Activated CD4-positive, CD25-positive, alpha-beta regulatory T cell treated with anti-CD3 and anti-CD28 coated beads, Interleukin-2, amount 50 U/mL, for 16 hours (primary cell): ENCODE measurements at regions not wholly inside any gene's neighbourhood (a gene's known extent, or its start where the extent isn't known, plus 50 kb on each side); places are given as distances from the start of the nearest gene placed in this dataset.

Experiments
- DNase-seq: peaks from one replicate; pipeline ENCODE4 v3.0.0-alpha.2; 2020; ENCODE audit warnings: low read depth, low spot score

DNA sequence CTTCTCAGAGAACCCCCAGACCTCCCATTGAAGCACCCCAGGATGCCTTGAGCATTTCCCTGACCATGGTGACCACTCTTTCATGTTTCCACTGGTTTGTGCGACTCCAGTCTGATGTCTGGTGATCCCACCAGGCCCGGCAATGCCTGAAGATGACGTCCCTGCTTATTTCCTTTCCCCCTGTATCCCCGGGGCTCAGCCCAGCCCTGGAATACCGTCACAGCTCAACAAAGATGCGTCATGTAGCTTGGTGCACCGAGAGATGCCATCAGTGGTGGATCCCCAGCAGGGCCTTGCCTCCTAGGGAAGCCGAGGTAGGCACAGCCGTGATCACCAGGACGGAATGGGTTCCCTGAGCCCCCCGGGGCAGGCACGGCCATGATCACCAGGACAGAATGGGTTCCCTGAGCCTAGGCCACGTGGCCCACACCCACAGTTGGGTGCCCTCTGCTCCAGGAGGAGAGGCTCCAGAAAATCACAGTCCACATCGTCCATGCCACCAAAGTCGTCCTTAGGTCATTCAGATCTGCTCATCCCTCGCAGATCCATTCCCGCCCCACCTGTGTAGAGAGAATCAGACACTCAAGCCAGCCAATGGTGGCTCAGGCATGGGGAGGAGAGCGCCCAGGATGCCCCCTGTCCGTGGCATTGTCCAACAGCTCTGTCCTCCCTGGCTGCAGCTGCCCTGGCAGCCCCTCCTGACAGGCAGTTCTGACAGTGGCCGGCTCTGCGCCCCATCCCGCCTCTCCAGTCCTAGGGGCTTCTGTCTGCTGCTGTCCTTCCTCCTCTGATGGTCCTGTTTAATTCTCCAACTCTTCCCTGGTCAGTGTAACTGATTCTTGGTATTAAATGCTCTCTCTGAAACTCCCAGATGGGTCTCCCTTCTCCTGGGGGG lies 261.1 kb downstream of the RBFOX3 start:
- DNase-seq: no peak

DNA sequence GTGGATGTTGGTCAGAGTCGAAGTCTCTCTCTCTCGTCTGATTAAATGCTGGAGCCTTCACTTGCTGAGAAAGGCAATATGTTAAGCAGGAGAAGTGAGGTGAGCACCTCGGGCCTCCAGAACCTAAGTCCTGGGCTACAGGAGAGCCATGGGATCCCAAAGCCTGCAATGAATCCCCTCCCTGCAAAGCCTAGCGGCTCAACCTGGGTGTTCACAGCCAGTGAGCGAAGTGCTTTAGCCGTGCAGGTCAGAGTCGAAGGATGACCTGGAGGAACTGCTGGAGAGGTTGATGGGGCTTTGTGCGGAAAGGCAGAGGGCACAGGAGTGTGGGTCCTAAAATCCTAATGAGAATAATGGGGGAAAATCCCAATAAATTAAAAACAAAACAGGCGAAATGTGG lies 267.8 kb downstream of the ENGASE start:
- no peak for DNase-seq

DNA sequence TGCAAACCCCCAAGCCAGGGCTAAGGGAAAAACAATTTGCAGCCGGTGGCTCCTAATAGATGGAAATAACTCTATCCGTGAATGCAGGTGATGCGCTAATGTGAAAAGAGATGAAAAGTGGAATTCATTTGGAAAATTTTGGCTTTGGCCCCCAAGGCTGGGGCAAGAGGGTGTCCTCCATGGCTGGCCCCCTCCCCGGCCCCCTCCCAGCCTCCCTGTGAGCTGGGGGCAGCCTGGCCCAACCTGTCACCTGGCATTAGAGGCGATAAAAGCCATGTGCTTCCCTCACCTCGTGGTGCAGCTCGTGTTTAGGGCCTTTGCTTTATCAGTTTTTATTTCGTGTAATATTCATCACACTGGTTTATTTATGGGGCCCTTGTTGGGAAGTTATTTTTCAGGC lies 267.2 kb downstream of the ENGASE start:
- no peak for DNase-seq

DNA sequence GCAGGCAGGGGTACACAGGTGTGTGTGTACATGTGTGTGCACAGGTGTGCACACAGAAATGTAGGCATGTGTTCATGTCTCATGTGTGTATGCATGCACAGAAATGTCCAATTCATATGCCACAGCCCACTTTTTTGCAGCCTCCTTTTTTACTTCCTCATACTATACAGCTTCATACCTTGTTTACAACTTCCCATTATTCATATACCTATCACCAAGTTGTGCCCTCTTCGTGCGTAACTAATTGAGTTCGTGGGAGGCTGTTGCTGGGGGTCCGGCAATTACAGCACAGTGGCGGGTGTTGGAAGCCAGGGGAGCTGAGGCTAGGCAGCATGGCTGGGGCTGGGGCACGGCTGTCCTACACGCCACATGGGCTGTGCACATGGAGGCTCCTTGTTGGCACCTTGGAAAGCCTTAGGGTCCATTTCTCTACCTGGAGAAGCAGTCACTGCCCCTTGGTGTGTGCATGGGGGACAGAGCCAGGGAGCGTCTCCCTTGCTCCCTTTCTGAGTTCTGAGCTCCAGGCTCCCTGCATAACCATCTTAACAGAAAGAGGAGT lies 266.7 kb downstream of the ENGASE start:
- DNase-seq: no peak

DNA sequence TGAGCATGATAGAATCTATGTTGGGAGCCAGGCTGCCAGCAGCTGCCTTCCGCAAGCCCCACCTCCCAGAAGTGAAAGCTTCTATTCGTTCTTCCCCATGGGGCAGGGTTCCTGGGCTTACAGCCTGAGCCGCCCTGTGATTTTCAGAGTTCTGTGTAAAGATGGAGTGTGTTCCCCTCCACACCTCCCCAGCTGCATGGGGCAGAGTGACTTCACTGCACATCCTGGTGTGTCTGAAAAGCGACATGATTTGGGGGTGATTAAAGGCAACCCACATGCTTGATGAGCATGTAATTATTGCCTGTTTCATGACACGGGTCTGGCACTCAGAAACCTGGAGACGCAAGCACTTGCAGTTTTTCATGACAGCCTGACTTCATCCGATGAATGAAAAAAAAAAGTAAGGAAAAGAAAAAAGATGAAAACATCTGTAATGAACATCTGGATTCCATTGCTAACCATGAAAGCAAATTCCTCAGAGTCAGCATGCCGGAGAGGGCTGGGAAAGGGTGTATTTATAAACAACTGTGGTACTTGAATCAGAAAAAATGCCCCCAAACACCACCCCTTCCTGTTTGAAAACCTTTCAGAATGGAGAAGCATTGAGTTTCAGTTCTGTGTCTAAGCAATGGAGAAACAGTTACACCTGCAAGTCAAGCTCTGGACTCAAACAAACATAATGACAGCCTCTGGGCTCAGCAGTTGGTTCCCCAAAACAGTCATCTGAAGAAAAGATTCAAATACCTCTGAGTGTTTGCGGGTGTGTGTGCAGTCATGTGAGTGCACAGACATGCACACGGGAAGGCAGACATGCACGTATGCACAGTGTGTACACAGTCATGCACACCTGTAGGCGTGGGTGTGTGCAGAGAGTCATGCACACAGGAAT lies 266.0 kb downstream of the ENGASE start:
- DNase-seq: no peak

DNA sequence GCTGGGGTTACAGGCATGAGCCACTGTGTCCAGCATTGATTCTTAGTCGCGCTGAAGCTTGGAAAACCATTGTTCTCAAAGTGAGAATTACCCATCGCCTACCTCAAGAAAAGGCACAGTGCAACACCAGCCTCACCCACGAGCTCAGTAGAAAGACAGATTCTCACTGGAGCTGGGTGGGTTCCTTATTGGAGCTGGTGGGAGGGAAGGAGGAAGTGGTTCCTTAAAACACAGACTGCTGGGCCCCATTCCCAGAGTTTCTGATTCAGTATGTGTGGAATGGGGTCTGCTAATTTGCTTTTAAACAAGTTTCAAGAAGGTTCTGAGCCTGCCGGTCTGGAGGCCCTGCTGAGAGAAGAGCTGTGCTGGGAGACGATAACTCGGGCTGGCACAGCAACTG lies 264.7 kb downstream of the ENGASE start:
- no peak for DNase-seq

DNA sequence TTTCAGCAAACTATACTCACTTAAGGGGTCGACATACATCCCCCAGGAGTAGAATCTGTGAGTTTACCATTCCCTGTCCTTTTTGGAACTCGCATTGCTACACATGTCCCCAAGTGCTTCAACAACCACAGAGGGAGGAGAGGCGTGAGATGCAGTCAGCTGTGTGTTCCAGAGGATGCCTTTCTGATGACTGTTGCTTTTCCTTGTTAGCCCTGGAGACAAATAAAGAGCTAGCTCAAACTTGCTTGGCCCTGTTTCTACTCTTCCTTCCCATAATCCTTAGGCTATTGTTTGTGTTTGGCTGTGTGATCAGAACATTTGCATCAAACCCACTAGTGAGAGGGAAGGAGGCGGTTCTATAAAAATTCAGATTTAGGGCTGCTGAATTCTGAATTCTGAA lies 264.0 kb downstream of the ENGASE start:
- no peak for DNase-seq

DNA sequence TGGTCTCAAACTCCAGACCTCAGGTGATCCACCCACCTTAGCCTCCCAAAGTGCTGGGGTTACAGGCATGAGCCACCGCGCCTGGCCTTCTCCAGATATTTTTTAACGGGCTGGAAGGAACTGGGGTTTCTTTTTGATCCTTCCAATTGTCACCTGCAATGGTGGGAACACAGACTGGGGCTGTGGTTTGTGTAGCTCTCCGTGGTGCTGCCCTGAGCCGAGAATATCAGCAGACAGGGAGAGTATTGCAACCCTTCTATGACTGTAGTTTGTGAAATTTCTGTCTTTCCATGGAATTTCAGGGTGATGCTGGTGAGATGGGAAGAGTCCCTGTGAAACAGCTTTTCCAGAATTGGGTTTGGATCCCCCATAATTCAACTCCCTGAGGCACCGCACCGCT lies 263.5 kb downstream of the ENGASE start:
- no peak for DNase-seq

DNA sequence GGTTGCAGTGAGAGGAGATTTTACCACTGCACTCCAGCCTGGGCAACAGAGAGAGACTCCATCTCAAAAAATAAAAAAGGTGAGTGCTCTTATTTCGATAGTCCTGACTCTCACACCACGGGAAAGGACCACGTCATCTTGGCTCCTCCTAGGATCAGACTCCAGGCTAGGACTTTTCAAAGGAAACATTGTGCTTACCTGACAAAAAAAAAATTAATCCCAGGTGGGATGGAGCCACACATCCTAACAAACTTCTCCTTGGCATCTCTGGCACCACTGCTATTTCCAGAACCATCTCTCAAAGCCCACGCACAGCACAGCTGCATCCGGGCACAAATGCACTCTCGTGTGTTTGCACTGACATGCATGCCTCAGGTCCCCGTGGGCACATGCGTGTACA lies 262.4 kb downstream of the ENGASE start:
- DNase-seq: no peak

DNA sequence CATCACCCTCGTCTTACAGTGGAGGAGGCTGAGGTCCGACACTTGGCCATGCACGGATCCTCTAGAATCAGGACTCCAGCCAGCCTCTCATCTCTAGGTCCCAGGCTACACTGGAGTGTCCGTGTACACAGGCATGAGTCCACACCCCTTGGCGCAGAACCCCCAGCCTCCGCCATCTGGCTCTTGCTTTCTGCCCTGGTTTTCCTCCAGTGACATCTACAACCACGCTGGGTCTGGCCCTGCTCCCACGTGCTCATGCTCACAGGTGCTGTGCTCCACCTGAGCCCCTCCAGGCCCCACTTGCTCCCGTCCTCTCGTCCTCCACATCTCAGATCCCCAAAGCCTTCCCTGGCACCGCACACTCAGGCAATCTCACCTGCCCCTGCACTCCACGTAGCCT lies 260.8 kb downstream of the ENGASE start:
- no peak for DNase-seq

DNA sequence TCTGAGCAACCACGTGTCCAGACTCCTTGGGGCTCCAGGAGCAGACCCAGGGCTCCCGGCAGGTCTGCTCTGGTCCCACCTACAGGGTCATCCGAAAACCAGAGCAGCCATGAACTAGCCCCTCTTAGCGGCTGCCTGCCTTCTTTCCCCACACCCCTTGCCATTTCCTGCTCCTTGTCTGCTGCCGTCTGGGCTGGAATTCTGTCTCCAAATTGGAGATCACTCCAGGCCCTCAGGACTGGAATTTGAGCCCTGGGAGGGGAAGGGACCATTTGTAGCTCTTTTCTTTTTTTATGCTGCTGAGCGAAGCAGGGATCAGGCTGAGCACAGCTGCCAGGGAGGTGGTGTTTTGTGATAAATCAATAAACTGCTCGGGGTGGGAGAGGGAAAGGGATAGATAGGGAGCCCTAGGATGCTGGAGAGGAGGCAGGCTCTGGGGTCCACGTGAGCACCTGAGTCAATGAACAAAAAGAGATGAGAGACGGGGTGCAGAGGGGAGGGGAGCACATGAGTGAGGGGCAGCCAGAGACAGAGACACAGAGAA lies 257.5 kb downstream of the ENGASE start:
- DNase-seq: no peak

DNA sequence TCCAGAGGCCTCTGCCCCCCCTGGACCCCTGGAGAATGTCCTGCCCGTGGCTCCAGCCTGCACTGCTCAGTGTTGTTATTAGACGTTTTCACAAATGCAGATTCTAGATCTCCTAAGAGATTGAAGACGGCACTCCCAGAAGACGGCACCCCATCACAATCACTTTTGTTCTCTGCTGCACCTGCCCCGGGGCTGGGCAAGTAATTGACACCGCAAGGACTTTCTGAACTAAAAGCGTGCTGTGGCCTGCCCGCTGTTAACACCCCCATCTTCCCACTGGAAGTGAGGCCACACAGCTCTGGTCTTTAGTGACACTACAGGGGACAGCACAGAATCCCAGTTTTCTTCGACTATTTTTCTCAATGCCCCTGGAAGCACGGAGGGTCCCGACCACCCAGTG lies 256.9 kb downstream of the ENGASE start:
- DNase-seq: no peak

DNA sequence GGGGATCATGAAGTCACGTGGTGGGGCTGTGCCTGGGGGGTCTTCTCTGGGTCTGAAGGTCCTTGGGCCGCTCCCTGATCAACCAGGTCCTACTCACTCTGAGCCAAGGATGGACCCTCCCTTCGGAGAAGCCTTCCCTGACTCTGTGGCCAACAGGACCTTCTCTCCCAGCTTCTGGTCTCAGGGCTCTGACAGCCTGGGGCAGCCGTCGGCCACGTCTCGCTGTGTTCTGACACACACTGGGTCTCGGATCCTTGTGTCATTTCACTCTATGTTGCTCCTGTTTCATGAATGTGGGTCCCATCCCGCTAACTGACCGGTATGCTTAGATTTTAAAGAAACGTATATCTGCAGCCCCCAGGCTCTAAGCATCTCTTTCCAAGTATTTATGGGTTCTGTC lies 256.1 kb downstream of the ENGASE start:
- DNase-seq: no peak

DNA sequence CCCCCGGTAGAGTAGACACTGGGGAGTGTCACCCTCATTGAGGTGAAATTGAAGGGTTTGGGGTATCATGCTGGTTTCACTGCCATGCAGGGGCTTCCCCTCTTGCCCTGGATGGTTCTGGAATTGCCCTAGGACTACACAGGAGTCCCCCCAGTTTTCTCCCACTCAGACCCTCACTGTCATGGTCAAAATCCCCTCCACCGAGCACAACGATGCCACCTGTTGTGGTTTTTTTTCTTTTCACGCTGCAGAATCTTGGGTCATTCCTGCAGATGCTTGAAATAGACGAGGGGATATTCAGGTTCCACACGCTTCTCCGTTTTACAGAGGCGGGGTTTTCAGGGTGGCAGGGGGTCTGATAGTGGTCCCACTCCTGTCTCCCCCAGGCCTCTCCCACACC lies 255.6 kb downstream of the ENGASE start:
- DNase-seq: no peak

DNA sequence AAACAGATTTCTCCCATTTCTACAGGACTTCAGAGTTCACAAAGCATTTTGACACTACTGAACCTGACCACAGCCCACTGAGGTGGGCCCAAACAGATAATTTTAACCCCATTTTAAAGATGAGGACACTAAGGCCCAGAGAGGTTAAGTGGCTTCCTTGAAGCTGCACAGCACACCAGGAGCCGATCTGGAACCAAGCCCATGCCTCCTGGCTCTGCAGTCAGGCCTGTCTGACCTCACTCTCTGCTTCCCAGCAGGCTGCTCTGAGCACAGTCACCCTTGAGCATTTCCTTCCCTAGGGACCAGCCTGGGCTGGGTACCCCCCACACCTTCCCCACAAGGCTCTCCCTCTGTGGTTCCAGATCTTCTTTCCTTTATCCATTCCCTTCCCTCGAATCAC lies 252.2 kb downstream of the ENGASE start:
- DNase-seq: no peak

DNA sequence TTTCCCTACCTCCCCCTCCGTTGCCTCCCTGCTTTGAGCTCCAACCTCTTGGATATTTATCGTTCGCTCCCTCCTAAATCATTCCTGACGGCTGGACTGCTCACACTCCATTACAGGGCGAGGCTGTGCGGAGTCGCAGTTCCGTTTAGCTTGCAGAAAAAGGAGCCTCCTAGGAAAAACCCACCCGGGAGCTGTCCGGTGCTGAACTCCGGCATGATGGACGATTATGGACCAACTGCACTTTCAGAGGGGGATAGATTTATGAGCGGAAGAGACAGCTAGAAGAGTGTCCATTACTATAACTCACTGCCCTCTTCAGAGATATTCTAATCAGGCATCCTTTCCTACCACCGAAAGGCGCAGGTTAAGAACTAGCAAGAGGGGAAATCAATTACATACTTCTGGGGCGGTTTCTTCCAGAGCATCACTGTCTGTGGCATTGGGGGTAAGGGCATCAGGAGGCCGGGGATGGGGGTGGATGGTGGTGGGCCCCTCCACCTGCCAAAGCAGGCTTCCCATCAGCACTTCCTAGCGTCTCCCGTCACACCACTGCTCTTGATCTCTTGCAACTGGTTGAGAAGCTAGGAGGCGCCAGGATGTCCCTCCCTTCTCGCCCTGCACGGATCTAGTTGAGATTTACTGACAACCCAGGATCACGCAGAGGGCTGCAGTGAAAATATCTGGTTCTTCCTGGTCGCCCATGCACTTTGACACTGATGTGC lies 251.2 kb downstream of the ENGASE start:
- no peak for DNase-seq

DNA sequence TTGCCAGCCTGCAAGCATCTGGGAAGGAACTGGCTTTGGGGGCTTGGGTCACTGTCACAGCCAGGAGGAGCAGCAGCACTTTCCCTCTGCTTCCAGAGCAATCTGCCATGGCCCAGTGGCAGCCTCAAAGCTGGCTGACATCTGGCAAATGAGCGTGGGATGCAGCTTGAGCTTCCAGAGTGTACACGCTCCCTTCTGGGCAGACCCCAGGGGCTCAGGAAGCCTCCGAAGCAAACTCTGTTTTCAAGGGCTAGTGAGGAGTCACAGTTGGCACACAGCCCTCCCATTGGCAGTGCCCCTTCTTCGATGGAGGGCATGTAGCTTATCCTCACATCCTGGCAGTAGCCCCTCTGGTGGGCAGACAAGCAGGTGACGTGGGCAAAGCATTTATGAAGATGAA lies 249.6 kb downstream of the ENGASE start:
- no peak for DNase-seq

DNA sequence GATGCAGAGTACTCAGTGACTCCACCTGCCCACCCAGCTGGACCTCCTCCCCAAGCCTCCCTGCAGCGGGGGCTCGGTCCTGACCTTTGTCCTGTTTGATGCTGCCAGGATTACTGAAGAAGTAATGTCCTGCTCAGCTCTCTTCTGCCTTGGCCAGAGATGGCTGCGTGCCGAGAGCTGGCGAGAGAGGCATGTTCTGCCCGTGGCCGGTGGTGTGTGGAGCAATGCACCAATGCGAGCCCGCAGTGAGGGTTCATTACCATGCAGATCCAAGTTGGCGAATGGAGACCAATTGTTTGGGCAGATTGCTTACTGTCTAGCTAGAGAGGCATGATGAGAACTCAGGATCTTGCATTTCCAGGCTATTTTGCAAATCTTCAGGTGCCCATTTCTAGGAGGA lies 248.9 kb downstream of the ENGASE start:
- no peak for DNase-seq

DNA sequence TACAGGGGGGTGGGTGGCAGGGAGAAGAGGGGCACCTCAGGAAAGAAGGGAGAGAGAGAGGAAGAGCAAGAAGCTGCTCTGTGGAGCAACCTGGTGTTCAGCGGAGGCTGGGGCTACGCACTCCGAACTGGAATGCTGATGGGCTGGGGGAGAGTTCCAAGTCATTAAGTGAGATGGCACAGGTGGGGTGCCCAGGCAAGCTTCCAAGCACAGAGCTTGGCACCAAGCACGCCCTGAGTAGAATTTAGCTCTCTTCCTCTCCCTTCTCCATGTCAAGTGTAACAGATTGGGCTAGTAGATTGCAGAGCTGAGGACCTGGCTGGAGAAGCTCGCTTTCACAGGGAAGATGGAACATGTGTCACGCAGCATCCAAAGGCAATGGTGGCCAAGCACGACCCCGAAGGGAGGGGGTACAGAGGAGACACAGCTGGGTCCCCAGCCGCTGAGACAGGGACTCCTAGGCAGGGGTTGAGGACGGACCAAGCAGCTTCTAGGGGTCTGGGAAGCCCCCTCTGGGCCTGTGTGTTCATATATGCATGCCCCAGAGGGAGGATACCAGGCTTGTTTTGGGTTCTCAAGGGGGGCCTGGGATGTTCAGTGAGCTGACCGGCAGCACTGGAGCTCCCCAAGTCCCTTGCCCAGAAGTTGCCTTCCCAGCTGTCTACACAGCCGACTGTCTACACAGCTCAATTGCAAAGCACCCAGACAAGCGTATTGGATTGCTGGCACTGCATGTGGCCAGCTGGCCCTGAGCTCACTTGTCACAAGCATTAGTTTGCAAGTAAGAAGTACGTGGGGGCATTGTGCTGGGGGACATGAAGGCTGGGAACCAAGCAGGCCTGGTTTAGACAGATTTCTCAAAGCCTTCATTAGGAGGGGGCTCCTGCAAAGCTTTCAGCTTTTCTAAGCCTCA lies 247.8 kb downstream of the ENGASE start:
- no peak for DNase-seq

DNA sequence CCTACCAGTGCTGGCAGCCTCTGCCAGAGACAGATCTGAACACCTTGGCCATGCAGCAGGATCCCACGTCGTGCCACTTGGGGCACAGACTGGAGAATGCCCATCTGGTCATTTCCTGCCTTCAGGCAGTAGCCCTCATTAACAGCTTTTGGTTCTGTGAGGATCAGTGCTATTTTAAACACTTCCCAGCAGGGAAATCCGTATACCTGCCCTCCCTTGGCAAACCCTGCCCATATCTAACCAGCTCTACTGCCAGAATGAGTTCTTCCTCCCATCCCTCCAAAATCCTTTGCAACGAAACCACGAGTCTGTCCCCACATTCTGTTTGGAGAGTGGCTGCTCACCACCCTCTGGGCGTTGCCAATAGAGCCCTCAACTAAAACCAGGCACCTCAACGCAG lies 245.7 kb downstream of the ENGASE start:
- DNase-seq: no peak

DNA sequence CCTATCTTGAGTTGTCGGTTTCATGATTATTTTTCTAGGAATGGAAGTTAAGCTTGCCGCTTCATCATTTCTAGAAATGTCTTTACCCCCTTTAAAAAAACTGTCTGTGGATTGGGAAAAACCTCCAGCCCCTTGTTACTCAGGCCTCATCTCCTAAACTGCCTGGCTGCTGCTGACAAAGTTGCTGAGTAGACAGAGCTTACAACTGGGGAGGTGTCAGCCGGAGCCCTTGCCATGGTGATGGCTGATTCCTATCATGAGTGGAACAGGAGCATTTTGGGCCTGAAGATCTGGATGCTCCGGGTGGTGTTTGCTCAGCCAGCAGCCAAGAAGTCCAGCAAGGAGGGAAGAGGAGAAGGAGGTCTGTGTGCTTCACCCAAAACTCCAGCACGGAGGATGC lies 243.3 kb downstream of the ENGASE start:
- DNase-seq: no peak
